ENCODE measurements at regions not wholly inside any gene's neighbourhood (a gene's known extent, or its start where the extent isn't known, plus 50 kb on each side); places are given as distances from the start of the nearest gene placed in this dataset.
"Not testable (repeated sequence)": the region's sequence is repeated elsewhere in the genome, so short reads cannot be mapped to it uniquely, and the experiment has no call there.

- no peak overlapping the region for H3K4me3 Mint-ChIP-seq
- no peaks in the 10 kb centered on the region for H3K9me3 Mint-ChIP-seq
- no peak for DNase-seq
- peaks cover 9 to 17% of the 10 kb centered on the region in 2 donors for H3K27me3 Mint-ChIP-seq
- no peaks in the 10 kb centered on the region for H3K36me3 Mint-ChIP-seq (ENCODE audit: insufficient read depth)
- H3K27ac Mint-ChIP-seq, result no peak overlapping the region
- no peak for ATAC-seq (replicated peaks)
- no peaks in the 10 kb centered on the region for H3K4me1 Mint-ChIP-seq (ENCODE audit: low read depth in 2 of 2)
These were observed 249.1 kb upstream of the RBMS1 start for GRCh38 chr2:160742667-160743066.

GRCh38 chr2:160747501-160748170, 254.0 kb upstream of the RBMS1 start:
- Mint-ChIP-seq H3K36me3 (ENCODE audit: insufficient read depth) (no peaks in the 10 kb centered on the region), H3K9me3 (no peaks in the 10 kb centered on the region), H3K27ac (no peak overlapping the region), H3K27me3 (peaks cover 12 to 39% of the 10 kb centered on the region in 2 donors), H3K4me3 (no peak overlapping the region), H3K4me1 (ENCODE audit: low read depth in 2 of 2) (no peaks in the 10 kb centered on the region)
- ATAC-seq (replicated peaks), result no peak
- DNase-seq, result no peak

DNA sequence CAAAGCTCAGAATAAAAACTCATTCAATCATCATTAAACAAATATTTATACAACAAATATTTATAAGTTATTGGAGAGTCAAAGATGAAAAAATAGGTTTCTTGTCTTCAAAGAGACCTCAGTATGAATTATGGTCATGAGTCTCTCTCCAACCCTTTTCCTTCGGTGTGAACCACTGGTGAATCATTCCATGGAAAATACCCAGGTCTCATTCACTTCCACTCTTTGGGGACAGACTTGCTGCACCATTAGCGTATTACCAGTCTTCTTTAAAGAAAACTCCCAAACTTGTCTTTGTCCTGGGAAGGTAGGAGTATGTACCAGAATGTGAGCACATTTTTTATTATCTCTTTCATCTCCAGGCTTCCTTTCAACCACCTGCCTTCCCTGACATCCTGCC, 257.4 kb upstream of the RBMS1 start:
- H3K9me3 Mint-ChIP-seq, result no peaks in the 10 kb centered on the region
- no peak overlapping the region for H3K27ac Mint-ChIP-seq
- H3K27me3 Mint-ChIP-seq, result peaks cover 5 to 37% of the 10 kb centered on the region in 2 donors
- no peak overlapping the region for H3K4me3 Mint-ChIP-seq
- no peaks in the 10 kb centered on the region for H3K4me1 Mint-ChIP-seq (ENCODE audit: low read depth in 2 of 2)
- DNase-seq, result no peak
- ATAC-seq (replicated peaks), result no peak
- no peaks in the 10 kb centered on the region for H3K36me3 Mint-ChIP-seq (ENCODE audit: insufficient read depth)

DNA sequence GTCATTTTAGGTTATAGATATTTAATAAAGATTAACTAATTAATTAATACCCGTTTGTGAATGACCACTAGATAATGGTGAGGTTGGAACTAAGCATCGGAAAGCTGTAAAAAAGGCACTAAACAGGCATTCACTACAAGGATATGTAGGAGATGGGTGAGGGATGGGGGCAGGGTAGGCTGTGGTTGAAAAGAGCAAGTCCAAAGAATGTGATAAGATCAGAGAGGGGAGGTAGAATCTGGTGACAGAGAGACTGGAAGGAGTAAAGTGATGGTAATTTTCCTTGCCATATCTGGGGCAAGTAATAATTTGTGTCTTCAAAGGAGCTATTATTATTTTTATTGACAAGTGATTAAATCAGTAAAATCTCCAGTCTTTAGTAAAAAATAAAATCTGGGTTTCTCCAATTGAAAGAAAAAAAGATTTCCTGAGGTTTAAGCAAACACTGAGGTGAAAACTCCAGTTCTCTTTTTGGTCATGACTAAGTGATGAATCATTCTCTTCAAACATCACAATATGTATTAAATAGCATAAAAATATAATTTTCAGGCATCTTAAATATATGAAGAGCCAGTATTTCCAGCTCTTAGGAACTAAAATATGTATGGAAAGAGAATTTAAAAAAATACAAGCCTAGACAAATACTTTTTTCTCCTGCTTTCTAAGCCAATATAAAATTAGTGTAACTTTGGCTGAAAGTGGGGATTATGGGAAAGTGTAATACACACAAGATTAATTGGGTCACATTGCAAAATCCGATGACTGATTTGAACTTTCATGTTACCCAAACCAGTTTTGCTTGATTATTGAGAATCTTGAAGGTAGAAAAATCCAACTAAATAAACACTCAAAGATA, 259.1 kb upstream of the RBMS1 start:
- Mint-ChIP-seq H3K4me1 (ENCODE audit: low read depth in 2 of 2) (no peaks in the 10 kb centered on the region), H3K9me3 (no peaks in the 10 kb centered on the region), H3K4me3 (no peak overlapping the region), H3K36me3 (ENCODE audit: insufficient read depth) (no peaks in the 10 kb centered on the region), H3K27ac (no peak overlapping the region), H3K27me3 (peaks cover 5 to 27% of the 10 kb centered on the region in 2 donors)
- ATAC-seq (replicated peaks) (no peak), DNase-seq (no peak)

DNA sequence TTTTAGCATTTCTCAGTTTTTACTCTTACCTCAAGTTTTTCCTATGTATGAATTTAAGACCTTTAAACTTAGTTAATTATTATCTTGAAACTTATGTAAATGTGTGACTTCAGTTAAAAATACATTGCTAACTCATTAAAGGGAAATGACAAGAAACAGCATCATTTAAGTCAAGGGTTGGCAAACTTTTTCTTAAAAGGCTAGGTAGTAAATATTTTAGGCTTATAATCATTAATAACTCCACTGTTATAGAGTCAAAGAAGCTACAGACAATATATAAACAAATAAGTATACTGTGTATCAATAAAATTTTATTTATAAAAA, 259.7 kb upstream of the RBMS1 start:
- DNase-seq (no peak), ATAC-seq (replicated peaks) (no peak)
- Mint-ChIP-seq H3K4me1 (ENCODE audit: low read depth in 2 of 2) (no peaks in the 10 kb centered on the region), H3K27ac (no peak overlapping the region), H3K36me3 (ENCODE audit: insufficient read depth) (no peaks in the 10 kb centered on the region), H3K9me3 (no peaks in the 10 kb centered on the region), H3K4me3 (no peak overlapping the region), H3K27me3 (peaks cover 5 to 27% of the 10 kb centered on the region in 2 donors)

GRCh38 chr2:160753960-160754359, 260.4 kb upstream of the RBMS1 start:
- no peak overlapping the region for H3K27ac Mint-ChIP-seq
- H3K36me3 Mint-ChIP-seq (ENCODE audit: insufficient read depth), result no peaks in the 10 kb centered on the region
- DNase-seq, result no peak
- H3K4me3 Mint-ChIP-seq, result no peak overlapping the region
- ATAC-seq (replicated peaks), result no peak
- H3K27me3 Mint-ChIP-seq, result peaks cover 5 to 27% of the 10 kb centered on the region in 2 donors
- no peaks in the 10 kb centered on the region for H3K4me1 Mint-ChIP-seq (ENCODE audit: low read depth in 2 of 2)
- H3K9me3 Mint-ChIP-seq, result no peaks in the 10 kb centered on the region

DNA sequence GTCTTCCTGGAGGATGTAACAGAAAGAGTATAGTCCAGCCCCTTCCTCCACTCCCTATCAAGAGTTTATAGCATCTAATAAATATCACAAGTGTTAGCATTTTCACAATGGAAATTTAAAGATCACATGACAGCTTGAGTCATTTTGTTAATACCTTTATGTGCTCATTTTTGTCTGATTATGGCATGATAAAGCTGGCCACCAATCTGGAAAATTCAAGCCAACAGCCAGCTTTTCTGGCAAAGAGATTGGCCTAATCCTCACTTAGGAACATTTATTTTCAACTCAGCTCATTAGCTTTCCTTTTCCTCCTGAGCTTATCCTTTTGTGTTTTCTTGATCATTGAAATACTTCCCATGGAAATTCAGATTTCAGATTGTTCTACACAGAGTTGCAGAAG, 262.9 kb upstream of the RBMS1 start:
- H3K4me3 Mint-ChIP-seq, result no peak overlapping the region
- DNase-seq (no peak), ATAC-seq (replicated peaks) (no peak)
- H3K36me3 Mint-ChIP-seq (ENCODE audit: insufficient read depth), result no peaks in the 10 kb centered on the region
- peaks cover under 1 to 3% of the 10 kb centered on the region in 2 donors for H3K9me3 Mint-ChIP-seq
- no peak overlapping the region for H3K27ac Mint-ChIP-seq
- no peaks in the 10 kb centered on the region for H3K4me1 Mint-ChIP-seq (ENCODE audit: low read depth in 2 of 2)
- H3K27me3 Mint-ChIP-seq, result peaks cover 10 to 18% of the 10 kb centered on the region in 2 donors

DNA sequence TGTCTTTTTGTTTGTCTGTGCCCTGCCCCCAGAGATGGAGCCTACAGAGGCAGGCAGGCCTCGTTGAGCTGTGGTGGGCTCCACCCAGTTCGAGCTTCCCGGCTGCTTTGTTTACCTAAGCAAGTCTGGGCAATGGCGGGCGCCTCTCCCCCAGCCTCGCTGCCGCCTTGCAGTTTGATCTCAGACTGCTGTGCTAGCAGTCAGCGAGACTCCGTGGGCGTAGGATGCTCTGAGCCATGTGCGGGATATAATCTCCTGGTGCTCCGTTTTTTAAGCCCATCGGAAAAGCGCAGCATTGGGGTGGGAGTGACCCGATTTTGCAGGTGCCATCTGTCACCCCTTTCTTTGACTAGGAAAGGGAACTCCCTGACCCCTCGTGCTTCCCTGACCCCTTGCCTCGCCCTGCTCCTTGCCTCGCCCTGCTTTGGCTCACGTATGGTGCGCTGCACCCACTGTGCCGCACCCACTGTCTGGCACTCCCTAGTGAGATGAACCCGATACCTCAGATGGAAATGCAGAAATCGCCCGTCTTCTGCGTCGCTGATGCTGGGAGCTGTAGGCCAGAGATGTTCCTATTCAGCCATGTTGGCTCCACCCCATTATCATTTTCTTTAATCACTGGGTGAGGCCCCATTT, 269.0 kb upstream of the RBMS1 start:
- not testable (repeated sequence) for H3K9me3 Mint-ChIP-seq; H3K4me3 Mint-ChIP-seq; H3K27ac Mint-ChIP-seq; H3K36me3 Mint-ChIP-seq (ENCODE audit: insufficient read depth); DNase-seq; H3K4me1 Mint-ChIP-seq (ENCODE audit: low read depth in 2 of 2); ATAC-seq (replicated peaks)
- H3K27me3 Mint-ChIP-seq, result peaks cover 32 to 52% of the 10 kb centered on the region in 2 donors

DNA sequence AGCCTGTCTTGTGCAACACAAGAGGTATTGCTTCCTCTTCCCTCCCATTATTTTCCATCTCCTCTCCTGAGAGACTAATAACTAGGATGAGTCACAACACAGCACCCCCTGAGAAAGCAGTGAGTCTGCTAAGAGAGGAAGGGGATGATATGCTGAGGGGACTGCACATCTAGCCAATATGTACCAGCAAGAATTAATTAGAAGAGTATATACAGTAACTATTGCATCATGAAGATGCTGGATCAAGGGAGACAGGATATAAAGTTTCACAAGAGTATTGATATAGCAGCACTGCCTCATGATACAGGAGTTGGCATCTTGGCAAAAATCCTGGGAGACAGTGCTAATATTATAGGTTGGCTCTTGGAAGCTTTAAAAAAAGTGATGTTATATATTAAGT, 289.9 kb upstream of the RBMS1 start:
- ATAC-seq (replicated peaks) (no peak), DNase-seq (no peak)
- H3K4me1 Mint-ChIP-seq (ENCODE audit: low read depth in 2 of 2), result no peaks in the 10 kb centered on the region
- no peak overlapping the region for H3K4me3 Mint-ChIP-seq
- no peak overlapping the region for H3K27ac Mint-ChIP-seq
- H3K36me3 Mint-ChIP-seq (ENCODE audit: insufficient read depth), result no peaks in the 10 kb centered on the region
- H3K27me3 Mint-ChIP-seq, result no peaks in the 10 kb centered on the region
- H3K9me3 Mint-ChIP-seq, result peaks cover 1 to 4% of the 10 kb centered on the region in 2 donors

GRCh38 chr2:160784034-160784433, 290.4 kb upstream of the RBMS1 start:
- no peaks in the 10 kb centered on the region for H3K4me1 Mint-ChIP-seq (ENCODE audit: low read depth in 2 of 2)
- no peak overlapping the region for H3K4me3 Mint-ChIP-seq
- ATAC-seq (replicated peaks) (no peak), DNase-seq (no peak)
- H3K27me3 Mint-ChIP-seq, result no peaks in the 10 kb centered on the region
- no peaks in the 10 kb centered on the region for H3K9me3 Mint-ChIP-seq
- no peaks in the 10 kb centered on the region for H3K36me3 Mint-ChIP-seq (ENCODE audit: insufficient read depth)
- H3K27ac Mint-ChIP-seq, result no peak overlapping the region

DNA sequence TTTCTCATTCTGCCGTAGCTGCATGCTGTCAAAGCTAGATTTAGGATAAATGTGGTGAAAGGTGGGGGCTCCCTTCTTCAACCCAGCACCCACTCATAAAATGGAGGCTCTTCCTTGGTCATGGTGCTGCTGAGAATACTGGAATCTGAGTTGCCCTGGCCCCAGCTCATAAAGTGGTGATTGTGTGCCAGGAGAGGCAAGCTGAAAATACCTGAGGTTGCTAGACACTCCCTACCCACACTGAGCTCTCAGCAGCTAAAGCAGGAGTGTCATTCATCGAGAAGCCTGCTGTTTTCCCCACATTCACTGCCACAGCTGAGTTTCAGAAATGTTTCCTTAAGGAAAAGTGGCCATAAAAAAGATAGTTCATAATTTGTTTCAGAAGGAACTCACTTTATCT, 297.1 kb upstream of the RBMS1 start:
- DNase-seq (no peak), ATAC-seq (replicated peaks) (no peak)
- Mint-ChIP-seq H3K4me3 (no peak overlapping the region), H3K27ac (no peak overlapping the region), H3K4me1 (ENCODE audit: low read depth in 2 of 2) (no peaks in the 10 kb centered on the region), H3K36me3 (ENCODE audit: insufficient read depth) (no peaks in the 10 kb centered on the region), H3K9me3 (no peaks in the 10 kb centered on the region), H3K27me3 (peaks cover 0 to 18% of the 10 kb centered on the region in 2 donors)

GRCh38 chr2:160791884-160792283, 298.3 kb upstream of the RBMS1 start:
- Mint-ChIP-seq H3K36me3 (ENCODE audit: insufficient read depth) (no peaks in the 10 kb centered on the region), H3K27me3 (peaks cover 0 to 18% of the 10 kb centered on the region in 2 donors), H3K4me1 (ENCODE audit: low read depth in 2 of 2) (no peaks in the 10 kb centered on the region), H3K9me3 (no peaks in the 10 kb centered on the region), H3K4me3 (no peak overlapping the region), H3K27ac (no peak overlapping the region)
- DNase-seq (no peak), ATAC-seq (replicated peaks) (no peak)

DNA sequence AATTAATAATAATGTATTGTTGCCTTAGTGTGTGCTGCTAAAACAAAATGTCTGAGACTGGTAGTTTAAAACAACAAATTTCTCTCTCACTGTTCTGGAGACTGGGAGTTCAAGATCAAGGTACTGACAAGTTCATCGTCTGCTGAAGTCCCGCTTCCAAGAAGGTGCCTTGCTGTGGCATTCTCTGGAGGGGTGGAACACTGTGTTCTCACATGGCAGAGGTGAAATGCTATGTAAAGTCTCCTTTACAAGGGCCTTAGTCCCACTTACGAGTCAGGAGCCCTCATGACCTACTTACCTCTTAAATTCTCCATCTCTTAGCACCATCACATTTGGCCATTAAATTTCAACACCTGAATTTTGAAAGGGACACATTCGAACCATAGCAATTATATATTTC, 299.2 kb upstream of the RBMS1 start:
- Mint-ChIP-seq H3K4me1 (ENCODE audit: low read depth in 2 of 2) (no peaks in the 10 kb centered on the region), H3K27me3 (peaks cover 0 to 18% of the 10 kb centered on the region in 2 donors), H3K9me3 (peaks cover 0 to 2% of the 10 kb centered on the region in 2 donors), H3K4me3 (no peak overlapping the region), H3K27ac (no peak overlapping the region), H3K36me3 (ENCODE audit: insufficient read depth) (no peaks in the 10 kb centered on the region)
- no peak for ATAC-seq (replicated peaks)
- DNase-seq, result no peak

DNA sequence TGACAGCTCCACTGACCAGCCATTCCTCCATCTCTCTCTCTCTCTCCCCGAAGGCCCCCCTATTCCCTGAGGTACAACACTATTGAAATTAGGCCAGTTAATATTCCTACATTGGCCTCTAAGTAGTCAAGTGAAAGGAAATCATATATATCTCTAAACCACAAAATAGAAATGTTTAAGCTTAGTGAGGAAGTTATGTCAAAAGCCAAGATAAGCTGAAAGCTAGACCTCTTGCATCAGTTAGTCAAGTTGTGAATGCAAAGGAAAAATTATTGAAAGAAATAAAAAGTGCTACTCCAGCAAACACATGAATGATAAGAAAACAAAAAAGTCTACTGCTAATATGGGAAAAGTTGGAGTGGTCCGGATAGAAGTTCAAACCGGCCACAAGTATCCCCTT, 301.3 kb upstream of the RBMS1 start:
- Mint-ChIP-seq H3K27me3 (peaks cover 0 to 18% of the 10 kb centered on the region in 2 donors), H3K9me3 (peaks cover 2 to 7% of the 10 kb centered on the region in 2 donors), H3K4me1 (ENCODE audit: low read depth in 2 of 2) (no peaks in the 10 kb centered on the region), H3K36me3 (ENCODE audit: insufficient read depth) (no peaks in the 10 kb centered on the region), H3K27ac (no peak overlapping the region), H3K4me3 (no peak overlapping the region)
- DNase-seq, result no peak
- no peak for ATAC-seq (replicated peaks)

All from effector memory CD8-positive, alpha-beta T cell (primary cell).